ENCODE measurements at regions not wholly inside any gene's neighbourhood (a gene's known extent, or its start where the extent isn't known, plus 50 kb on each side); places are given as distances from the start of the nearest gene placed in this dataset.

- TF ChIP-seq CTCF (IDR thresholded peaks at IDR 0.05; ENCODE audit: insufficient read depth, low read length, severe bottlenecking), result no peak
- Histone ChIP-seq H3K4me3 (ENCODE audit: low read depth, low read length) (no peak overlapping the region), H3K36me3 (ENCODE audit: control insufficient read depth, insufficient read depth, low read length) (no peaks in the 10 kb centered on the region), H3K27me3 (ENCODE audit: control insufficient read depth, insufficient read depth, low read length) (no peaks in the 10 kb centered on the region)
- FAIRE-seq, result no peak
- DNase-seq (ENCODE audit: low read depth), result no peak
Measured at GRCh38 chr3:145116769-145117168, 1044.2 kb downstream of the PLOD2 start.

- TF ChIP-seq CTCF (IDR thresholded peaks at IDR 0.05; ENCODE audit: insufficient read depth, low read length, severe bottlenecking), result no peak
- FAIRE-seq, result no peak
- DNase-seq (ENCODE audit: low read depth), result no peak
- Histone ChIP-seq H3K36me3 (ENCODE audit: control insufficient read depth, insufficient read depth, low read length) (no peaks in the 10 kb centered on the region), H3K27me3 (ENCODE audit: control insufficient read depth, insufficient read depth, low read length) (no peaks in the 10 kb centered on the region), H3K4me3 (ENCODE audit: low read depth, low read length) (no peak overlapping the region)
Measured at GRCh38 chr3:145118303-145118702, 1042.7 kb downstream of the PLOD2 start.

GRCh38 chr3:145124900-145125678 lies 1035.9 kb downstream of the PLOD2 start:
- H3K27me3 ChIP-seq (ENCODE audit: control insufficient read depth, insufficient read depth, low read length), result no peaks in the 10 kb centered on the region
- DNase-seq (ENCODE audit: low read depth) (peak; percentile 9), FAIRE-seq (no peak)
- no peaks in the 10 kb centered on the region for H3K36me3 ChIP-seq (ENCODE audit: control insufficient read depth, insufficient read depth, low read length)
- H3K4me3 ChIP-seq (ENCODE audit: low read depth, low read length), result no peak overlapping the region
- no peak for TF ChIP-seq CTCF (IDR thresholded peaks at IDR 0.05; ENCODE audit: insufficient read depth, low read length, severe bottlenecking)

- Histone ChIP-seq H3K4me3 (ENCODE audit: low read depth, low read length) (no peak overlapping the region), H3K27me3 (ENCODE audit: control insufficient read depth, insufficient read depth, low read length) (no peaks in the 10 kb centered on the region), H3K36me3 (ENCODE audit: control insufficient read depth, insufficient read depth, low read length) (no peaks in the 10 kb centered on the region)
- DNase-seq (ENCODE audit: low read depth) (no peak), FAIRE-seq (no peak)
- no peak for TF ChIP-seq CTCF (IDR thresholded peaks at IDR 0.05; ENCODE audit: insufficient read depth, low read length, severe bottlenecking)
Measured at GRCh38 chr3:145133281-145133680, 1027.7 kb downstream of the PLOD2 start.

GRCh38 chr3:145134738-145135137 lies 1026.2 kb downstream of the PLOD2 start:
- no peak for TF ChIP-seq CTCF (IDR thresholded peaks at IDR 0.05; ENCODE audit: insufficient read depth, low read length, severe bottlenecking)
- no peak overlapping the region for H3K4me3 ChIP-seq (ENCODE audit: low read depth, low read length)
- FAIRE-seq (no peak), DNase-seq (ENCODE audit: low read depth) (no peak)
- H3K36me3 ChIP-seq (ENCODE audit: control insufficient read depth, insufficient read depth, low read length), result no peaks in the 10 kb centered on the region
- H3K27me3 ChIP-seq (ENCODE audit: control insufficient read depth, insufficient read depth, low read length), result no peaks in the 10 kb centered on the region

GRCh38 chr3:145144361-145144760 lies 1016.6 kb downstream of the PLOD2 start:
- Histone ChIP-seq H3K27me3 (ENCODE audit: control insufficient read depth, insufficient read depth, low read length) (no peaks in the 10 kb centered on the region), H3K4me3 (ENCODE audit: low read depth, low read length) (no peak overlapping the region), H3K36me3 (ENCODE audit: control insufficient read depth, insufficient read depth, low read length) (no peaks in the 10 kb centered on the region)
- no peak for TF ChIP-seq CTCF (IDR thresholded peaks at IDR 0.05; ENCODE audit: insufficient read depth, low read length, severe bottlenecking)
- FAIRE-seq, result no peak
- no peak for DNase-seq (ENCODE audit: low read depth)
